ENCODE measurements at regions not wholly inside any gene's neighbourhood (a gene's known extent, or its start where the extent isn't known, plus 50 kb on each side); places are given as distances from the start of the nearest gene placed in this dataset.
"Not testable (repeated sequence)": the region's sequence is repeated elsewhere in the genome, so short reads cannot be mapped to it uniquely, and the experiment has no call there.

GRCh38 chr11:33971530-33971929, 79.7 kb upstream of the LMO2 start:
- not testable (repeated sequence) for DNase-seq

DNA sequence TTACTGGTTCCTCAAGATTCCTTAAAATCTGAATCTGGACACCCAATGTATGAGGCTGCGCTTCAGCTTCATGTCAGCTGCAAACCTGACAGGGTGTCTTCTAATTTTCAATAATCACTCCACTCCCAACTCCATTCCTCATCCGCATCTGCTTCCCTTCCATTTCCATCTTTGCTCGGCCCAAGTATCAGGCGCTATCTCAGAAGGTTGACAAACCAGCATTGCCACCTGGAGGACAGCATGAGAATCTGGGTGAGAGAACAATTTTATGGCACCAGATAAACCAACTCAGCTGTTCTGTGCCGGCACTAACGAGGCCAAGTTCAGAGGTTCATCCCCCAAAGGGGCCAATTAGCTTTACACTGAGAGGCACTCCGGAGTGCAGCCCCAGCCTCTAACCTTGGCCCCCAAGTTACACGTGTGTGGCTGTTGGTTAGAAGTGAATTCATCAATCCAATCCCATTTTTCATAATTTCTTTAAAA, 79.1 kb upstream of the LMO2 start:
- DNase-seq = peak in 27 of 56 donors; percentile 0 to 45 (median 13)

DNA sequence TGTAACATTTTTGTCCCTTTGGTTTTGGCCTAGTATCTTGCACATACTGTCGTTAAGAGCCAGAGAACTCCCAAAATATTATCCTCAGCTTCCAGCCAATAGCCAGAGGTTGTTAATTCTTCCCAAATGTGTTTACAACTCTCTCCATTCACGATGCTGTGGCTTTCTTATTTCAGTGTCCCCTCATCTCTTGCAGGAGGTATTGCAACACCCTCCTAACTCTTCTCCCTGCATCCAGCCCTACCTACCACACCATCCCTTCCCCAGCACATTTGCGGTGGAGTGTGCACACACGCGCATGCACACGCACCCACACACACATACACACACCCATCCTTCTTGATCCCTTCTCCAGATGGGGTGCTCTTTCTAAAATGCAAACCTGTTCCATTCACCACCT, 75.6 kb upstream of the LMO2 start:
- no peak for DNase-seq

DNA sequence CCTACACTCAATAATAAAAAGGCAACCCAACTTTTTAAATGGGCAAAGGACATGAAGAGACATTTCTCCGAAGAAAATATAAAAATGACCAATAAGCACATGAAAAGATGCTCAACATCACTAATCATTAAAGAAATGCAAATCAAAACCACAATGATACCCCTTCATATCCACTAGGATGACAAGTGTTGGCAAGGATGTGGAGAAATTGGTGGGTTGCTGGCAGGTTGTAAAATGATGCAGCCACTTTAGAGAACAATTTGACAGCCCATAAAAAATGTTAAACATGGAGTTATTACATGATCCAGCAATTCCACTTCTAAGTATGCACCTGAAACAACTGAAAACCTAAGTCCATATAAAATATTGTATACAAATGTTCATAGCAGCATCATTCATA, 73.2 kb upstream of the LMO2 start:
- DNase-seq = no peak

- DNase-seq = no peak
Measured at GRCh38 chr11:33959855-33960400, 68.1 kb upstream of the LMO2 start.

- DNase-seq = no peak
Measured at GRCh38 chr11:33957304-33957917, 65.5 kb upstream of the LMO2 start.

- DNase-seq = no peak
Measured at GRCh38 chr11:33956611-33957010, 64.7 kb upstream of the LMO2 start.

GRCh38 chr11:33953289-33953688, 61.4 kb upstream of the LMO2 start:
- DNase-seq = no peak

DNA sequence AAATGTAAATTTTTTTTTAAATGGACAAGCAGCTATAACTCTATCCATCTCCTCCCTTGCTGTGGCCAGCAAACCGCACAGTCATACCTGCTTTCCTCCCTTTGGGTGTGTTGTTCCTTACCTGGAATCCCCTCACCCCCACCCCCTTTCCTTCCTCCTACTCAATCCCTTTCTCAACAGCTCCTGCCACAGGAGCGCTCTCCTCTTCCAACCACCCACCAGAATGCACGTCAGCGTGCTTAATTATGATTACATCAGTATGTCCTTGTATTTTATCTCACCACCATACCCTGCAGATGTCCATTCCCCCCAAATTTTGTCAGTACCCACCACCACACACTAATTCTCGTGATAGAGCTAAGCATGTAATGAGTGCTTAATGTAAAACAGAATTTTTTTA, 60.9 kb upstream of the LMO2 start:
- peak in 17 of 56 donors; percentile 5 to 46 (median 21) for DNase-seq

GRCh38 chr11:33949252-33949913, 57.5 kb upstream of the LMO2 start:
- peak in 17 of 56 donors; percentile 3 to 60 (median 18) for DNase-seq

DNA sequence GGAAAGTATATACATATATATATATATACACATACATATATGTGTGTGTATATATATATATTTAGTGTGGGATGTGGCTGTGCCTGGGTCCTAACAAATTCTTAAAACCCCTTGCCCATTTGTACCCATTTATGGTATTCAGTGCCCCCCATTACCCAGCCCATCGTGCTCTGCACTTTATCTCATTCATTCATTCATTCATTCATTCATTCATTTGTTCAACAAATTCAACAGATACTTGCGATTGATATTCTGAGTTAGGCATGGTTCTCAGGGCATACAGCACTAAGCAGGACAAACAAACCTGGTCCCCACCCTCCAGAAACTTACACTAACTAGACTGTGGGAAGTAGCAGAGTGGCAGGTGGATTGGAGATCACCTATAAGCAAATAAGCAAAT, 56.6 kb upstream of the LMO2 start:
- no peak for DNase-seq

- DNase-seq = not testable (repeated sequence)
Measured at GRCh38 chr11:33947918-33948317, 56.0 kb upstream of the LMO2 start.

DNA sequence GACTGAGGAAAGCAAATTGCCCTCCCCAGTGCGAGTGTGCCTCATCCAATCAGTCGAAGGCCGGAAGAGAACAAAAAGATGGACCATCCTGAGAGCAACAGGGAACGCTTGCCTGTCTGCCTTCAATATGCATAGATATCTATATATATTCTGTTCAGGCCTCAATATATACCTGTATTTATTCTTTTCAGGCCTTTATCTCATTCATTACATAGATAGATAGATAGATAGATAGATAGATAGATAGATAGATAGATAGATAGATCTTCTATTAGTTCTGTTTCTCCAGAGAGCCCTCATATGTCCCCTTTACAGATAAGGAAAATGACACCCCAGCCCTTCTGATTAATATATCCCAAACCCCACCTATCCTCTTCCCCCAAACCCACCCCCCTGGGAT, 55.1 kb upstream of the LMO2 start:
- no peak for DNase-seq

DNA sequence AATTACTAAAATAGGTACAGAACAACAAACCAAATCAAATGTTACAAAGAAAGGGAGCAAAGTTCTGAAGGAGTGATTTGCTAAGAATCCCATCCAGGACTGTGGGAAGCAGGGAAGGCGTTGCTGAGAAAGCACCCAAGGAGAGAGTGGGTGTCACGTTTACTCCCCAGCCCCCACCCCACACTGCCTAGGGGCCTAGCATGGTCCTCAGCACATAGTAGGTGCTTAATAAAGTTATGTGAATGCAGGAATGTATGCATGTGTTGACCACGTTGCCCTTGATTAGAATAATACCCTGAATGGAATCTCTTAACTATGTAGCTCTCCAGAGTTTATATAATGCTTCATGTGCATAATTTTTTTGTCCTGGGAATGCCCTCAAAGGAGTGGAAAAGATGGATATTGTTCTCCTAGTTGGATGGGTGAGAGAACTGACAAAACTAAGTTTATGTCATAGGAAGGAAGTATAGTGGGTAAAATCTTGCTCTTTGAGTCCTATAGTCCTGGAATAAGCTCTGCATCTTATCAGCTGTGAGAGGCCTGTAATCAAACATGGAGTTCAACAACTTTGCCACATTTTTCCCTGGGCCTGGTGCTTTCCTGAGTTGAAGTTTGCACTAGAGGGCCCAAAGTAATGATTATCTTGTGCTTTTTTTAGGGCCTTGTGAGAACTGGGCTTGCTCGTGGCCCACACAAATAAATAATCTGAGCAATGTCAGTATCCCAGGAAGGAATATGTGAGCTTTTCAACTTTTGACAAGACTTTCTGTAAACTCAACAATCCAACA, 53.8 kb upstream of the LMO2 start:
- no peak for DNase-seq

DNA sequence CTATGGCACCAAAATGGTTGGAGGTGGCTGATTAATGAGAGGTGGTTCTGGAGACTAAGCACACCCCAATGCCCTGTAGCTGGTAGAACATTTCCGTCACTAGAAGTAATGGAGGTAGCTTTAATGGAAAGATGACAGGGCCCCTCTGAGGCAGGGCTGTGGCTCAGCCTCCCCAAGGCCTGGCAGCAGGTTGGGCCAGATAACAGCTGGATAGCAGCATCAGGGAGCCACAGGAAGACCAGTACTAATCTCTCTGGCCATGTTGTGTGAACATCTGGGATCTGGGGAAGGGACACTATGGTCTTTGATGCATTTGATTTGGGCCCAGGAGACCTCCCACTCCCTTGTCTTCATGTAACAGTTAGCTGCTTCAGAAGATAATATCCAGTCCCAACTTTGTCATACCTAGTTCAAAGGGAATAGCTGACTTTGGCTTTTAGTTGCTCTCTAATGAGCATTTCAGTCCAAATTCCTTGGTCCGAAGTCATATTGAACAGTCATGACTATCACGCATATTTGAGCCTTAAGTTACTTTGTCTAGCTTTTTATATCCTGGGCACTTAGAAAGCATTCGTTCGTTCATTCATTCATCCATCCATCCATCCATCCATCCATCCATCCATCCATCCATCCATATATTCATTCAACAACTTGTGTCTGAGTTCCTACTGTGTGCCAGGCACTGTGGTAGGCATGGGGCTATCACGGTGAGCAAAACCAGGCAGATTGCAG, 53.0 kb upstream of the LMO2 start:
- no peak for DNase-seq

- DNase-seq = no peak
Measured at GRCh38 chr11:33944345-33944692, 52.4 kb upstream of the LMO2 start.

DNA sequence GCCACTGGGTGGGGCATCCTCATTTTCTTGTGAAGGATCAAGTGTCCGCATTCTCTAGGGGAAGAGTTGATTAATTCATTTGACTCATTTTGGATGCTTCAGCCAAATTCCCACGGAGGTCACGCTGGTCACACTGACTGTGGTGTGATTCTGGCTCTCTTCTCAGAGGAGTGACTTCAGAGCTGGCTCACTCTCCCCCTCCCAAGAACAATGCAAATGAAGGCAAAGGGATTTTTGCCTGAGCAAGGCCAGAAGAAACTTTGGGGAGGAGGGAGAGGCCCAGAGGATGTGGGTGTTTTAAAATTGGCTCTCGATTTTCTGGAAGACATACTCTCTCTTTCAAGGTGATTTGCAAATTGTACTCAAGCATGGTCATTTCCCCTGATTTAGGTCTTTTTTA, 51.1 kb upstream of the LMO2 start:
- DNase-seq = peak in 10 of 56 donors; percentile 3 to 35 (median 20)

DNA sequence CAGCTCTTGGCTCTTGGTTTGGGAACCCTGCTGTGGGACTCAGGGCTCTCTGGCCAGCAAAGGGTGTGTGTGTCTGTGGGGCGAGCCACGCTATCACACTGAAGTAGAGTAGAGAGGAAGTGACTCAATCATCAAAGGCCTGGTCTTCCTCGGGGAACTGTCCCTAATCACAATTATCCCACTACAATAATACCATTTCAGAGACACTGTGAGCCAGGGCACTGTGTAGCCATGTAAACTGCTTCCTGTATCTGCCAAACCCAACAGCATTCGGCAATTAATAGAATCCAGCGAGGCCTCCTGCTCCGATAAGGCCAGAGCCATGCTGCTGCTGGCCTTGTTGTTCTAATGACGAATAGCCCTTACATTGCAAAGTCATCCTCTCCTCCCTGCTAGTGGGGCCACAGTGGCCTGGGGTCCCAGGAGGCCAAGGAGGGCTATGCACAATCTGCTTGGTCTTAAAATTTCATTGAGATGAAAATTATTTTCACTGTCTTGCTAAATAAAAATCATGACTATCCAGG, 49.8 kb upstream of the LMO2 start:
- no peak for DNase-seq

All from nucleus accumbens (tissue), 56 donors.